ENCODE measurements at regions not wholly inside any gene's neighbourhood (a gene's known extent, or its start where the extent isn't known, plus 50 kb on each side); places are given as distances from the start of the nearest gene placed in this dataset.

GRCh38 chr14:84036840-84037239 lies 1493.1 kb upstream of the FLRT2 start:
- WGBS, 2 donors, result 42 to 50% methylated on average over 1 of the region's 1 CpG
- ATAC-seq (ENCODE audit: low FRiP score), result no peak
- no peaks in the 10 kb centered on the region for H3K36me3 ChIP-seq (ENCODE audit: control insufficient read depth in 1 of 2, insufficient read depth in 2 of 2, low read length in 1 of 2)
- no peak for DNase-seq
- no peaks in the 10 kb centered on the region for H3K27me3 ChIP-seq (ENCODE audit: control insufficient read depth in 1 of 2, insufficient read depth in 2 of 2, low read length in 1 of 2)
- H3K4me3 ChIP-seq (ENCODE audit: low read length in 2 of 2), result no peak overlapping the region
- intact Hi-C loops (cut with DNase I), result no loop called here
- no peaks in the 10 kb centered on the region for H3K4me1 ChIP-seq (ENCODE audit: control insufficient read depth in 1 of 2, insufficient read depth in 2 of 2, low read length in 2 of 2)
- no peaks in the 10 kb centered on the region for H3K9me3 ChIP-seq (ENCODE audit: control insufficient read depth, low read length)
- H3K27ac ChIP-seq (ENCODE audit: low read depth in 1 of 2, low read length in 2 of 2), result no peak overlapping the region

GRCh38 chr14:84037593-84037992 lies 1492.4 kb upstream of the FLRT2 start:
- DNase-seq (no peak), ATAC-seq (ENCODE audit: low FRiP score) (no peak)
- intact Hi-C loops (cut with DNase I), result no loop called here
- H3K27ac ChIP-seq (ENCODE audit: low read depth in 1 of 2, low read length in 2 of 2), result no peak overlapping the region
- H3K36me3 ChIP-seq (ENCODE audit: control insufficient read depth in 1 of 2, insufficient read depth in 2 of 2, low read length in 1 of 2), result no peaks in the 10 kb centered on the region
- 95 to 99% methylated on average over 4 of the region's 4 CpGs for WGBS, 2 donors
- H3K4me3 ChIP-seq (ENCODE audit: low read length in 2 of 2), result no peak overlapping the region
- no peaks in the 10 kb centered on the region for H3K4me1 ChIP-seq (ENCODE audit: control insufficient read depth in 1 of 2, insufficient read depth in 2 of 2, low read length in 2 of 2)
- H3K9me3 ChIP-seq (ENCODE audit: control insufficient read depth, low read length), result no peaks in the 10 kb centered on the region
- H3K27me3 ChIP-seq (ENCODE audit: control insufficient read depth in 1 of 2, insufficient read depth in 2 of 2, low read length in 1 of 2), result no peaks in the 10 kb centered on the region

- Histone ChIP-seq H3K4me3 (ENCODE audit: low read length in 2 of 2) (no peak overlapping the region), H3K4me1 (ENCODE audit: control insufficient read depth in 1 of 2, insufficient read depth in 2 of 2, low read length in 2 of 2) (no peaks in the 10 kb centered on the region), H3K36me3 (ENCODE audit: control insufficient read depth in 1 of 2, insufficient read depth in 2 of 2, low read length in 1 of 2) (no peaks in the 10 kb centered on the region), H3K27me3 (ENCODE audit: control insufficient read depth in 1 of 2, insufficient read depth in 2 of 2, low read length in 1 of 2) (no peaks in the 10 kb centered on the region), H3K9me3 (ENCODE audit: control insufficient read depth, low read length) (no peaks in the 10 kb centered on the region), H3K27ac (ENCODE audit: low read depth in 1 of 2, low read length in 2 of 2) (no peak overlapping the region)
- intact Hi-C loops (cut with DNase I), result no loop called here
- DNase-seq (no peak), ATAC-seq (ENCODE audit: low FRiP score) (no peak)
- 70 to 73% methylated on average over 3 of the region's 3 CpGs for WGBS, 2 donors
Observed at GRCh38 chr14:84040101-84040500, 1489.8 kb upstream of the FLRT2 start.

GRCh38 chr14:84041421-84041820 lies 1488.5 kb upstream of the FLRT2 start:
- ATAC-seq (ENCODE audit: low FRiP score), result no peak
- Histone ChIP-seq H3K4me3 (ENCODE audit: low read length in 2 of 2) (no peak overlapping the region), H3K27me3 (ENCODE audit: control insufficient read depth in 1 of 2, insufficient read depth in 2 of 2, low read length in 1 of 2) (no peaks in the 10 kb centered on the region), H3K36me3 (ENCODE audit: control insufficient read depth in 1 of 2, insufficient read depth in 2 of 2, low read length in 1 of 2) (no peaks in the 10 kb centered on the region), H3K27ac (ENCODE audit: low read depth in 1 of 2, low read length in 2 of 2) (no peak overlapping the region), H3K4me1 (ENCODE audit: control insufficient read depth in 1 of 2, insufficient read depth in 2 of 2, low read length in 2 of 2) (no peaks in the 10 kb centered on the region), H3K9me3 (ENCODE audit: control insufficient read depth, low read length) (no peaks in the 10 kb centered on the region)
- DNase-seq, result no peak
- intact Hi-C loops (cut with DNase I), result no loop called here
- 97 to 100% methylated on average over 2 of the region's 2 CpGs for WGBS, 2 donors

GRCh38 chr14:84042992-84043391 lies 1487.0 kb upstream of the FLRT2 start:
- Histone ChIP-seq H3K9me3 (ENCODE audit: control insufficient read depth, low read length) (no peaks in the 10 kb centered on the region), H3K4me3 (ENCODE audit: low read length in 2 of 2) (no peak overlapping the region), H3K36me3 (ENCODE audit: control insufficient read depth in 1 of 2, insufficient read depth in 2 of 2, low read length in 1 of 2) (no peaks in the 10 kb centered on the region), H3K27ac (ENCODE audit: low read depth in 1 of 2, low read length in 2 of 2) (no peak overlapping the region), H3K4me1 (ENCODE audit: control insufficient read depth in 1 of 2, insufficient read depth in 2 of 2, low read length in 2 of 2) (no peaks in the 10 kb centered on the region), H3K27me3 (ENCODE audit: control insufficient read depth in 1 of 2, insufficient read depth in 2 of 2, low read length in 1 of 2) (no peaks in the 10 kb centered on the region)
- DNase-seq (no peak), ATAC-seq (ENCODE audit: low FRiP score) (no peak)
- 80 to 87% methylated on average over 1 of the region's 1 CpG for WGBS, 2 donors
- intact Hi-C loops (cut with DNase I), result no loop called here

GRCh38 chr14:84064316-84065125 lies 1465.4 kb upstream of the FLRT2 start:
- H3K9me3 ChIP-seq (ENCODE audit: control insufficient read depth, low read length), result no peaks in the 10 kb centered on the region
- intact Hi-C loops (cut with DNase I), result no loop called here
- H3K27me3 ChIP-seq (ENCODE audit: control insufficient read depth in 1 of 2, insufficient read depth in 2 of 2, low read length in 1 of 2), result no peaks in the 10 kb centered on the region
- WGBS, 2 donors, result 50 to 59% methylated on average over 3 of the region's 3 CpGs
- no peaks in the 10 kb centered on the region for H3K36me3 ChIP-seq (ENCODE audit: control insufficient read depth in 1 of 2, insufficient read depth in 2 of 2, low read length in 1 of 2)
- H3K4me1 ChIP-seq (ENCODE audit: control insufficient read depth in 1 of 2, insufficient read depth in 2 of 2, low read length in 2 of 2), result no peaks in the 10 kb centered on the region
- DNase-seq (no peak), ATAC-seq (ENCODE audit: low FRiP score) (no peak)
- no peak overlapping the region for H3K4me3 ChIP-seq (ENCODE audit: low read length in 2 of 2)
- H3K27ac ChIP-seq (ENCODE audit: low read depth in 1 of 2, low read length in 2 of 2), result no peak overlapping the region

GRCh38 chr14:84065811-84066210 lies 1464.1 kb upstream of the FLRT2 start:
- Histone ChIP-seq H3K9me3 (ENCODE audit: control insufficient read depth, low read length) (no peaks in the 10 kb centered on the region), H3K36me3 (ENCODE audit: control insufficient read depth in 1 of 2, insufficient read depth in 2 of 2, low read length in 1 of 2) (no peaks in the 10 kb centered on the region), H3K27me3 (ENCODE audit: control insufficient read depth in 1 of 2, insufficient read depth in 2 of 2, low read length in 1 of 2) (no peaks in the 10 kb centered on the region), H3K4me3 (ENCODE audit: low read length in 2 of 2) (no peak overlapping the region), H3K4me1 (ENCODE audit: control insufficient read depth in 1 of 2, insufficient read depth in 2 of 2, low read length in 2 of 2) (no peaks in the 10 kb centered on the region), H3K27ac (ENCODE audit: low read depth in 1 of 2, low read length in 2 of 2) (no peak overlapping the region)
- no peak for ATAC-seq (ENCODE audit: low FRiP score)
- intact Hi-C loops (cut with DNase I), result no loop called here
- 93 to 97% methylated on average over 5 of the region's 5 CpGs for WGBS, 2 donors
- DNase-seq, result no peak

GRCh38 chr14:84068288-84068687 lies 1461.7 kb upstream of the FLRT2 start:
- 93 to 96% methylated on average over 2 of the region's 2 CpGs for WGBS, 2 donors
- intact Hi-C loops (cut with DNase I), result no loop called here
- no peaks in the 10 kb centered on the region for H3K9me3 ChIP-seq (ENCODE audit: control insufficient read depth, low read length)
- no peaks in the 10 kb centered on the region for H3K36me3 ChIP-seq (ENCODE audit: control insufficient read depth in 1 of 2, insufficient read depth in 2 of 2, low read length in 1 of 2)
- no peak overlapping the region for H3K4me3 ChIP-seq (ENCODE audit: low read length in 2 of 2)
- DNase-seq (no peak), ATAC-seq (ENCODE audit: low FRiP score) (no peak)
- no peaks in the 10 kb centered on the region for H3K27me3 ChIP-seq (ENCODE audit: control insufficient read depth in 1 of 2, insufficient read depth in 2 of 2, low read length in 1 of 2)
- H3K4me1 ChIP-seq (ENCODE audit: control insufficient read depth in 1 of 2, insufficient read depth in 2 of 2, low read length in 2 of 2), result no peaks in the 10 kb centered on the region
- no peak overlapping the region for H3K27ac ChIP-seq (ENCODE audit: low read depth in 1 of 2, low read length in 2 of 2)

GRCh38 chr14:84071061-84071460 lies 1458.9 kb upstream of the FLRT2 start:
- Histone ChIP-seq H3K9me3 (ENCODE audit: control insufficient read depth, low read length) (peaks cover 3% of the 10 kb centered on the region), H3K4me3 (ENCODE audit: low read length in 2 of 2) (no peak overlapping the region), H3K27ac (ENCODE audit: low read depth in 1 of 2, low read length in 2 of 2) (no peak overlapping the region), H3K36me3 (ENCODE audit: control insufficient read depth in 1 of 2, insufficient read depth in 2 of 2, low read length in 1 of 2) (no peaks in the 10 kb centered on the region), H3K4me1 (ENCODE audit: control insufficient read depth in 1 of 2, insufficient read depth in 2 of 2, low read length in 2 of 2) (no peaks in the 10 kb centered on the region), H3K27me3 (ENCODE audit: control insufficient read depth in 1 of 2, insufficient read depth in 2 of 2, low read length in 1 of 2) (no peaks in the 10 kb centered on the region)
- WGBS, 2 donors, result 63 to 68% methylated on average over 1 of the region's 1 CpG
- no peak for ATAC-seq (ENCODE audit: low FRiP score)
- intact Hi-C loops (cut with DNase I), result no loop called here
- no peak for DNase-seq

Data from aorta (tissue), 5 donors.